Mesendoderm (in vitro differentiated cells): ENCODE measurements at regions not wholly inside any gene's neighbourhood (a gene's known extent, or its start where the extent isn't known, plus 50 kb on each side); places are given as distances from the start of the nearest gene placed in this dataset.

Experiments
- DNase-seq: peaks from one replicate; pipeline ENCODE4 v3.0.0; 2013
- H2AK5ac ChIP-seq: 2 replicates; pipeline ENCODE4 v1.6.1; 2013; ENCODE audit warnings: low read length, inconsistent platforms
- H2BK120ac ChIP-seq: 2 replicates; pipeline ENCODE4 v1.6.1; 2013; ENCODE audit warnings: low read depth, mild to moderate bottlenecking, low read length, moderate library complexity, mixed read lengths
- H2BK15ac ChIP-seq: replicated peaks from 2 replicates; pipeline ENCODE4 v1.6.1; 2013; ENCODE audit warnings: low read depth, mild to moderate bottlenecking, moderate library complexity
- H2BK5ac ChIP-seq: 2 replicates; pipeline ENCODE4 v1.6.1; 2013; ENCODE audit warnings: low read length, inconsistent platforms
- H3K18ac ChIP-seq: 2 replicates; pipeline ENCODE4 v1.6.1; 2013; ENCODE audit warnings: mild to moderate bottlenecking, low read length, mixed read lengths
- H3K23ac ChIP-seq: one replicate; pipeline ENCODE4 v1.6.1; 2013; ENCODE audit warnings: low read length
- H3K27ac ChIP-seq: 2 replicates; pipeline ENCODE4 v1.5.1; 2013; ENCODE audit warnings: low read depth, mild to moderate bottlenecking, inconsistent platforms, low read length, moderate library complexity
- H3K27me3 ChIP-seq: 2 replicates; pipeline ENCODE4 v1.6.1; 2013; ENCODE audit warnings: low read length, control low read depth, mild to moderate bottlenecking, inconsistent platforms; ENCODE audit not compliant: insufficient read depth, poor library complexity
- H3K36me3 ChIP-seq: 2 replicates; pipeline ENCODE4 v1.6.1; 2013; ENCODE audit warnings: low read length, inconsistent platforms; ENCODE audit not compliant: control insufficient read depth, insufficient read depth
- H3K4ac ChIP-seq: one replicate; pipeline ENCODE4 v1.6.1; 2013; ENCODE audit warnings: low read depth, mild to moderate bottlenecking, low read length, moderate library complexity
- H3K4me1 ChIP-seq: 2 replicates; pipeline ENCODE4 v1.6.1; 2013; ENCODE audit warnings: low read depth, low read length, inconsistent platforms; ENCODE audit not compliant: control insufficient read depth
- H3K4me2 ChIP-seq: 2 replicates; pipeline ENCODE4 v1.6.1; 2013; ENCODE audit warnings: low read length
- H3K4me3 ChIP-seq: 2 replicates; pipeline ENCODE4 v1.5.1; 2013; ENCODE audit warnings: mild to moderate bottlenecking, low read length
- H3K56ac ChIP-seq: one replicate; pipeline ENCODE4 v1.6.1; 2013; ENCODE audit warnings: low read length
- H3K79me1 ChIP-seq: 2 replicates; pipeline ENCODE4 v1.6.1; 2013; ENCODE audit warnings: low read length, inconsistent platforms
- H3K79me2 ChIP-seq: 2 replicates; pipeline ENCODE4 v1.6.1; 2013; ENCODE audit warnings: mild to moderate bottlenecking, low read length; ENCODE audit not compliant: control insufficient read depth, insufficient read depth
- H3K9ac ChIP-seq: 2 replicates; pipeline ENCODE4 v1.6.1; 2013; ENCODE audit warnings: low read length, inconsistent platforms
- H4K5ac ChIP-seq: one replicate; pipeline ENCODE4 v1.6.1; 2013; ENCODE audit warnings: low read length
- H4K8ac ChIP-seq: one replicate; pipeline ENCODE4 v1.6.1; 2013; ENCODE audit warnings: low read depth, mild to moderate bottlenecking, control low read depth, low read length, moderate library complexity
- WGBS: extraction: QIAGEN DNeasy Blood & Tissue Kit; methylation state at CpG from one replicate; pipeline ENCODE4 v1.1.7; 2013; ENCODE audit warnings: low lambda C conversion rate, missing lambda C conversion rate; ENCODE audit not compliant: insufficient coverage; ENCODE audit errors: extremely low coverage; 5-methylcytosine and 5-hydroxymethylcytosine counted together

DNA sequence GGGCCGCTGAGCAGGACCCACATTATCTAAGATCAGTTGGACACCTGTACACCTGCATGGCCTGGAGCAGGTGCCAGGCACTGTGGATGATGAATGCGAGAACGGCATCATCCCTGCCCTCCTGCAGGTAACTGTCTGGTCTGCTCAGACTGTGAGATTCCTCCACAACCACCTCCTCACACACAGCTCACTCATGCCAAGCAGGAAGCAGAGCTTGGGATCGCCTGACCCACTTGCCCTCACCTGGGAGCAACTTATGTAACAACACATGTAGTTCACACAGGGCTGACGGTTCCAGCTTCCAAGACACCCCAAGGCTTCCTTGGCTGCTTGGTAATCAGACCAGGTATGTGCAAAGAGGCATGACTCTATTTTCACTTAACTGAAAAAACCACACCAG lies 359.2 kb downstream of the PREX1 start:
- no peak overlapping the region for H3K18ac ChIP-seq
- H2BK5ac ChIP-seq = no peak overlapping the region

DNA sequence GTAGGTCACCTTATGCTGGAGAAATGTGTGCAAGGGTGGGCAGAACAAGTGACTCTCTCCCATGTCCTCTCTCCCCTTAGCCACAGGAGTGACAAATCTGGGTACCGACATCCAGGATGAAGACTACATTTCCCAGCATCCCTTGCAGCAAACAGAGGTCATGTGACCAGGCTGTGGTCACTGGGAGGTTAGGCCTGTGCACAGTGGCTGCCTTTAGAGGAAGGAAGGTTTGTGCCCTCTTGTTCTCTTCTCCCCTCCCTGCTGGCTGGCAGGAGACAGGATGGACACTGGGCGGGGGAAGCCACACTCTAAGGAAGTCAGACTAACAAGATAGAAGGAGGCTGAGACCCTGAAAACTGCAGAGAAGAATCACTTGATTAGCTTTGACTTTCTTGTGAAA lies 360.2 kb downstream of the PREX1 start:
- Histone ChIP-seq H2BK5ac (no peak overlapping the region), H3K4me3 (no peak overlapping the region), H3K27ac (no peak overlapping the region), H2BK120ac (no peak overlapping the region), H4K5ac (no peak overlapping the region), H3K79me1 (no peaks in the 10 kb centered on the region), H3K4me2 (no peak overlapping the region), H4K8ac (no peak overlapping the region), H2BK15ac (no peak overlapping the region), H2AK5ac (no peak overlapping the region), H3K4me1 (no peaks in the 10 kb centered on the region), H3K9ac (no peak overlapping the region), H3K79me2 (no peaks in the 10 kb centered on the region), H3K27me3 (no peaks in the 10 kb centered on the region), H3K36me3 (no peaks in the 10 kb centered on the region), H3K18ac (no peak overlapping the region), H3K4ac (no peak overlapping the region), H3K23ac (no peak overlapping the region), H3K56ac (no peak overlapping the region)
- DNase-seq = peak; percentile 60
- no CpG with 5 or more reads among the region's 2 CpGs for WGBS

More for the DNA sequence above, 359.2 kb downstream of the PREX1 start:
- Histone ChIP-seq H3K79me1 (no peaks in the 10 kb centered on the region), H3K79me2 (no peaks in the 10 kb centered on the region), H3K23ac (no peak overlapping the region), H2BK15ac (no peak overlapping the region), H3K9ac (no peak overlapping the region), H3K4me2 (no peak overlapping the region), H3K27ac (no peak overlapping the region), H4K8ac (no peak overlapping the region), H3K27me3 (no peaks in the 10 kb centered on the region), H3K4ac (no peak overlapping the region), H4K5ac (no peak overlapping the region), H3K36me3 (no peaks in the 10 kb centered on the region), H3K4me3 (no peak overlapping the region), H2AK5ac (no peak overlapping the region), H3K4me1 (no peaks in the 10 kb centered on the region), H3K56ac (no peak overlapping the region), H2BK120ac (no peak overlapping the region)
- DNase-seq = no peak
- no CpG with 5 or more reads among the region's 5 CpGs for WGBS

- Histone ChIP-seq H4K5ac (no peak overlapping the region), H3K4me2 (no peak overlapping the region), H3K79me1 (no peaks in the 10 kb centered on the region), H3K36me3 (no peaks in the 10 kb centered on the region), H3K23ac (no peak overlapping the region), H3K56ac (no peak overlapping the region), H3K27ac (no peak overlapping the region), H2BK5ac (no peak overlapping the region), H3K4ac (no peak overlapping the region), H3K27me3 (no peaks in the 10 kb centered on the region), H2BK15ac (no peak overlapping the region), H3K79me2 (no peaks in the 10 kb centered on the region), H2BK120ac (no peak overlapping the region), H4K8ac (no peak overlapping the region), H2AK5ac (no peak overlapping the region), H3K4me3 (no peak overlapping the region), H3K9ac (no peak overlapping the region), H3K18ac (no peak overlapping the region), H3K4me1 (no peaks in the 10 kb centered on the region)
- no peak for DNase-seq
- no CpG with 5 or more reads among the region's 4 CpGs for WGBS
Observed at GRCh38 chr20:48465271-48465670, 362.5 kb downstream of the PREX1 start.

DNA sequence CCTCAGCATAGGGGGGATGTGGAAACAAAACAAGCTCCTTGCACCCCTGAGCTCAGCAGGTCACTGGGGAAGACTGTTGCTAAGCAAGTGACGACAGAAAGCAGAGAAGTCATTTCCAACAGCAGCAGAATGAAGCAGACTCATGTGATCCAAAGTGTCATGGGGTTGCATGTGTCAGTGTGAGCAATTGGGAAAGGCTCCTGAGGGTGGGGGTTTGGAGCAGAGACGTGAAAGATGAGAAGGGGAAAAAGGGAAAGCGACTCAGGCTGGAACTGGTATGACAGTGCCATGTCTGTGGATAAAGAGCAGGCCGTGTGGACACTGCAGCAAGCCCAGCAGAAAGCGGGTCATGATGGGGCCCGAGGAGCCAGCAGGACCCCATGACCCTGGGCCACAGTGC lies 363.9 kb downstream of the PREX1 start:
- H2BK15ac ChIP-seq = no peak overlapping the region
- H2AK5ac ChIP-seq = no peak overlapping the region
- no peaks in the 10 kb centered on the region for H3K4me1 ChIP-seq
- H3K9ac ChIP-seq = no peak overlapping the region
- H3K27ac ChIP-seq = no peak overlapping the region
- WGBS = no CpG with 5 or more reads among the region's 6 CpGs
- no peaks in the 10 kb centered on the region for H3K79me1 ChIP-seq
- no peaks in the 10 kb centered on the region for H3K27me3 ChIP-seq
- H3K36me3 ChIP-seq = no peaks in the 10 kb centered on the region
- no peaks in the 10 kb centered on the region for H3K79me2 ChIP-seq
- no peak overlapping the region for H3K56ac ChIP-seq
- no peak overlapping the region for H4K5ac ChIP-seq
- H4K8ac ChIP-seq = no peak overlapping the region
- H3K23ac ChIP-seq = no peak overlapping the region
- no peak overlapping the region for H2BK5ac ChIP-seq
- no peak overlapping the region for H3K4ac ChIP-seq
- DNase-seq = peak; percentile 39
- H2BK120ac ChIP-seq = no peak overlapping the region
- H3K18ac ChIP-seq = no peak overlapping the region
- no peak overlapping the region for H3K4me2 ChIP-seq
- H3K4me3 ChIP-seq = no peak overlapping the region

DNA sequence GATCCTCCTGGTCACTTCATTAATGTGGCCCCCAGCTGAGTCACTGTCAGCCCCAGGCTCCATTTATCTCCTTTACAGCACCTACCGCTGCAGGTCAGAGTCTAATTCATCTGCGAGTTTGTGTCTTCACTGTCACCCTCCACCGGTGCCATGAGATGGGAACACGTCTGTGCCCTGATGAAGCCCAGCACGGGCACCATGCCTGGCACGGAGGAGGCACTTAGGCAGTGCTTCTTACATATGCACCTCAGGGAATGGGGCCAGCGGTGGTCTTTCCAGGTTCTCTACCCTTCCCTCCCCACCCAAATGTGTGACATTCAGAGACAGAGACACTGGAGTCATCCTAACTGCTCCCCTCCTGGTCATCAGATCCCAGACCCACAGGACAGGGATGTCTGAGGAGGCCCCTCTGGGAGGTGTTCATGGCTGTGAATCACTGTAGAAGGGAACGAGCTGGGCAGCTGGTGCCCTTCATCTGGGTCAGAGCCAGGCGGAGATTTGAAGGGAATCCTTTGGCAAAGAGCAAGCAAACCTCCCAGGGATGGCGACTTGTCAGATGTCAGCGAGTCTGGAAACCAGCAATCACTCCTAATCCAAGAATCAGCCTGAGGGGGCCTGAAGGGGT lies 364.6 kb downstream of the PREX1 start:
- Histone ChIP-seq H3K79me1 (no peaks in the 10 kb centered on the region), H3K4me1 (no peaks in the 10 kb centered on the region), H3K4ac (no peak overlapping the region), H2BK5ac (no peak overlapping the region), H3K18ac (no peak overlapping the region), H4K8ac (no peak overlapping the region), H2AK5ac (no peak overlapping the region), H4K5ac (no peak overlapping the region), H2BK15ac (no peak overlapping the region), H3K27me3 (no peaks in the 10 kb centered on the region), H3K79me2 (no peaks in the 10 kb centered on the region), H3K23ac (no peak overlapping the region), H2BK120ac (no peak overlapping the region), H3K27ac (no peak overlapping the region), H3K4me2 (no peak overlapping the region), H3K36me3 (no peaks in the 10 kb centered on the region), H3K56ac (no peak overlapping the region), H3K9ac (no peak overlapping the region), H3K4me3 (no peak overlapping the region)
- no peak for DNase-seq
- WGBS = no CpG with 5 or more reads among the region's 11 CpGs

GRCh38 chr20:48461735-48462119 lies 366.1 kb downstream of the PREX1 start:
- Histone ChIP-seq H3K79me1 (no peaks in the 10 kb centered on the region), H3K4me2 (no peak overlapping the region), H3K9ac (no peak overlapping the region), H3K56ac (no peak overlapping the region), H2BK120ac (no peak overlapping the region), H3K18ac (no peak overlapping the region), H4K5ac (no peak overlapping the region), H3K27me3 (no peaks in the 10 kb centered on the region), H2BK15ac (no peak overlapping the region), H3K79me2 (no peaks in the 10 kb centered on the region), H3K4me3 (no peak overlapping the region), H2BK5ac (no peak overlapping the region), H3K23ac (no peak overlapping the region), H3K4me1 (no peaks in the 10 kb centered on the region), H3K4ac (no peak overlapping the region), H4K8ac (no peak overlapping the region), H2AK5ac (no peak overlapping the region), H3K27ac (no peak overlapping the region), H3K36me3 (no peaks in the 10 kb centered on the region)
- no peak for DNase-seq
- no CpG with 5 or more reads among the region's 3 CpGs for WGBS
